SU-DHL-6 (cell line): ENCODE measurements at regions not wholly inside any gene's neighbourhood (a gene's known extent, or its start where the extent isn't known, plus 50 kb on each side); places are given as distances from the start of the nearest gene placed in this dataset.

Source experiments
- H2AFZ ChIP-seq: fragments of 200-600 bp; sonication (generic); 2 replicates; pipeline ENCODE4 v1.6.1; 2014; ENCODE audit warnings: low read depth, mild to moderate bottlenecking, moderate library complexity, mixed read lengths, antibody characterized with exemption, low read length; ENCODE audit not compliant: severe bottlenecking
- H3F3A ChIP-seq: fragments of 200-600 bp; shearing (Covaris generic); 2 replicates; pipeline ENCODE4 v1.6.0; 2016; ENCODE audit warnings: antibody characterized with exemption, mild to moderate bottlenecking; ENCODE audit not compliant: insufficient read depth
- H3K27ac ChIP-seq: fragments of 200-600 bp; sonication (generic); 2 replicates; pipeline ENCODE4 v1.5.1; 2016; ENCODE audit warnings: low read depth, mild to moderate bottlenecking, low read length, moderate library complexity, mixed read lengths
- H3K27me3 ChIP-seq: fragments of 200-600 bp; sonication (generic), shearing (Covaris generic); 2 replicates; pipeline ENCODE4 v1.6.0; 2014; ENCODE audit warnings: mild to moderate bottlenecking, low read length
- H3K36me3 ChIP-seq: fragments of 200-600 bp; sonication (generic); 2 replicates; pipeline ENCODE4 v1.6.1; 2014; ENCODE audit warnings: mild to moderate bottlenecking, low read length, mixed read lengths
- H3K4me2 ChIP-seq: fragments of 300-600, 200-600 bp; shearing (Covaris generic), sonication (generic); 2 replicates; pipeline ENCODE4 v1.6.0; 2014; ENCODE audit warnings: low read length, low read depth, mild to moderate bottlenecking; ENCODE audit not compliant: poor library complexity, severe bottlenecking
- H3K4me3 ChIP-seq: fragments of 200-600 bp; sonication (generic); 2 replicates; pipeline ENCODE4 v1.5.1; 2014; ENCODE audit warnings: antibody characterized with exemption, low read length, mild to moderate bottlenecking, mixed read lengths; ENCODE audit not compliant: insufficient read depth, poor library complexity, severe bottlenecking
- H3K79me2 ChIP-seq: fragments of 200-600 bp; sonication (generic); 2 replicates; pipeline ENCODE4 v1.6.1; 2014; ENCODE audit warnings: mild to moderate bottlenecking, low read length, moderate library complexity; ENCODE audit not compliant: insufficient read depth
- H3K9ac ChIP-seq: fragments of 200-600 bp; sonication (generic); 2 replicates; pipeline ENCODE4 v1.7.0; 2014; ENCODE audit warnings: mild to moderate bottlenecking, low read length
- H3K9me2 ChIP-seq: fragments of 200-600 bp; sonication (generic); replicated peaks from 2 replicates; pipeline ENCODE4 v1.6.1; 2014; ENCODE audit warnings: low read length; ENCODE audit not compliant: insufficient read depth
- H3K9me3 ChIP-seq: fragments of 200-600 bp; sonication (generic); 2 replicates; pipeline ENCODE4 v1.6.1; 2014; ENCODE audit warnings: low read length, mixed read lengths; ENCODE audit not compliant: insufficient read depth
- H4K20me1 ChIP-seq: fragments of 200-600 bp; sonication (generic); 2 replicates; pipeline ENCODE4 v1.6.1; 2014; ENCODE audit warnings: low read depth, mild to moderate bottlenecking, antibody characterized with exemption, low read length, moderate library complexity, mixed read lengths
- EZH2phosphoT487 ChIP-seq: fragments of 200-600 bp; sonication (generic), shearing (Covaris generic); conservative IDR thresholded peaks from 2 replicates; pipeline ENCODE4 v1.6.1; 2018; ENCODE audit warnings: mild to moderate bottlenecking, antibody characterized with exemption, low read length, moderate library complexity, mixed read lengths
- TF ChIP-seq, protein P1 (sequence below): fragments of 200-600 bp; sonication (generic); IDR thresholded peaks from one replicate; pipeline ENCODE4 v1.5.1; 2017; ENCODE audit warnings: antibody characterized with exemption, mild to moderate bottlenecking, low read length, moderate library complexity; ENCODE audit not compliant: insufficient read depth, poor library complexity, severe bottlenecking

DNA sequence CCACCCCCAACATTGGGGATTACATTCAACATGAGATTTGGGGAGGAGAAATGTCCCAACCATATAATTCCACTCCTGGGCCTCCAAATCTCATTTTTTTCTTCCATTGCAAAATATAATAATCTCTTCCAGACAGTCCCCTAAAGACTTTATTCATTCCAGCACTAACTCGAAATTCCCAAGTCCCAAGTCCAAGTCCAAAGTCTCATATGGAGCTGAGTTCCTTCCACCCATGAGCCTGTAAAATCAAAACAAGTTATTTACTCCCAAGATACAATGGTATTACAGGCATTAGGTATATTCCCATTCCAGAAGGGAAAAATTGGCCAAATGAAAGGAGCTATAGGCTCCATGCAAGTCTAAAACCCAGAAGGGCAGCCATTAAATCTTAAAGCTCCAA is 56.7 kb downstream of the P2RY1 start:
- Histone ChIP-seq H3K9me2 (no peaks in the 10 kb centered on the region), H3F3A (no peaks in the 10 kb centered on the region), H4K20me1 (no peaks in the 10 kb centered on the region), H2AFZ (no peak overlapping the region), H3K36me3 (no peaks in the 10 kb centered on the region), H3K27me3 (no peaks in the 10 kb centered on the region), H3K27ac (no peak overlapping the region), H3K9ac (no peak overlapping the region), H3K4me2 (no peak overlapping the region), H3K4me3 (no peak overlapping the region), H3K79me2 (no peaks in the 10 kb centered on the region), H3K9me3 (no peaks in the 10 kb centered on the region)
- TF ChIP-seq, protein P1, sequence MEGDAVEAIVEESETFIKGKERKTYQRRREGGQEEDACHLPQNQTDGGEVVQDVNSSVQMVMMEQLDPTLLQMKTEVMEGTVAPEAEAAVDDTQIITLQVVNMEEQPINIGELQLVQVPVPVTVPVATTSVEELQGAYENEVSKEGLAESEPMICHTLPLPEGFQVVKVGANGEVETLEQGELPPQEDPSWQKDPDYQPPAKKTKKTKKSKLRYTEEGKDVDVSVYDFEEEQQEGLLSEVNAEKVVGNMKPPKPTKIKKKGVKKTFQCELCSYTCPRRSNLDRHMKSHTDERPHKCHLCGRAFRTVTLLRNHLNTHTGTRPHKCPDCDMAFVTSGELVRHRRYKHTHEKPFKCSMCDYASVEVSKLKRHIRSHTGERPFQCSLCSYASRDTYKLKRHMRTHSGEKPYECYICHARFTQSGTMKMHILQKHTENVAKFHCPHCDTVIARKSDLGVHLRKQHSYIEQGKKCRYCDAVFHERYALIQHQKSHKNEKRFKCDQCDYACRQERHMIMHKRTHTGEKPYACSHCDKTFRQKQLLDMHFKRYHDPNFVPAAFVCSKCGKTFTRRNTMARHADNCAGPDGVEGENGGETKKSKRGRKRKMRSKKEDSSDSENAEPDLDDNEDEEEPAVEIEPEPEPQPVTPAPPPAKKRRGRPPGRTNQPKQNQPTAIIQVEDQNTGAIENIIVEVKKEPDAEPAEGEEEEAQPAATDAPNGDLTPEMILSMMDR: no peak
- no peak for TF ChIP-seq EZH2phosphoT487

DNA sequence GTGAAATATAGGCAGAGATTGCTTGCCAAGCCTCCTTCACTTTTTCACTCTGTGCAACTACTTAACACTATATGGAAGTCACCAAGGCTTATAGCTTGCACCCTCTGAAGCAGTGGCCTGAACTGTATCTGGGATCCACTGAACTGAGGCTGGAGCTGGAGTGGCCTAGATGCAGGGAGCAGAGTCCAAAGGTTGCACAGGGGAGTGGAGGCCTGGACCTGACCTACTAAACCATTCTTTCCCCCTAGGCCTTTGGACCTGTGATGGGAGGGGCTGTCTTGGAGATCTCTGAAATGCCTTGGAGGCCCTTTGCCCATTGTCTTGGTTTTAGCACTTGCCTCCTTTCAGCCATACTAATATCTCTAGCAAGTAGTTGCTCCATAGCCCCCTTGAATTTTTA is 57.5 kb downstream of the P2RY1 start:
- no peaks in the 10 kb centered on the region for H4K20me1 ChIP-seq
- no peaks in the 10 kb centered on the region for H3K9me3 ChIP-seq
- no peaks in the 10 kb centered on the region for H3K79me2 ChIP-seq
- H3K27me3 ChIP-seq: no peaks in the 10 kb centered on the region
- H2AFZ ChIP-seq: no peak overlapping the region
- no peak for TF ChIP-seq EZH2phosphoT487
- TF ChIP-seq, protein P1: no peak
- no peaks in the 10 kb centered on the region for H3K9me2 ChIP-seq
- H3F3A ChIP-seq: no peaks in the 10 kb centered on the region
- H3K4me3 ChIP-seq: no peak overlapping the region
- no peak overlapping the region for H3K9ac ChIP-seq
- H3K4me2 ChIP-seq: no peak overlapping the region
- no peak overlapping the region for H3K27ac ChIP-seq
- no peaks in the 10 kb centered on the region for H3K36me3 ChIP-seq

DNA sequence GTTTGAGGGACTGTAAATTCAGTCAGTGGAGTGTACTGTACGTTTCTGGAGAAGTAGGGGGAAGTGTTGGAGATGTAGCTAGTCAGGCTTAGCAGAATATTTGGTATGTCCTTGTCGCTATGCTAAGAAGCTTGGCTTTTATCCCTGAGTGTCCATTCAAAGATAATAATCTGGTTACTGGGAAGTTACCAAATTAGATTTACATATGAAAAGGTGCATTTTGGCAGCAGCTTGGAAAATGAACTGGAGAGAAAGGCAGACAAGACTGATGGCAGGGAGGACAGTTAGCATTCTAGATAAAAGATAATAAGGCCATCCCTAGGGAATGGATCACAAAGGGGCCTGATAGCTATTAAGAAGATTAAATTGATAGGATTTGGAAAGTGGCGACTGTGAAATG is 58.7 kb downstream of the P2RY1 start:
- Histone ChIP-seq H3K4me2 (no peak overlapping the region), H3F3A (no peaks in the 10 kb centered on the region), H3K9me3 (no peaks in the 10 kb centered on the region), H3K27ac (no peak overlapping the region), H3K79me2 (no peaks in the 10 kb centered on the region), H3K9me2 (no peaks in the 10 kb centered on the region), H4K20me1 (no peaks in the 10 kb centered on the region), H2AFZ (no peak overlapping the region), H3K27me3 (no peaks in the 10 kb centered on the region), H3K9ac (no peak overlapping the region), H3K4me3 (no peak overlapping the region), H3K36me3 (no peaks in the 10 kb centered on the region)
- no peak for TF ChIP-seq EZH2phosphoT487
- TF ChIP-seq, protein P1: no peak

DNA sequence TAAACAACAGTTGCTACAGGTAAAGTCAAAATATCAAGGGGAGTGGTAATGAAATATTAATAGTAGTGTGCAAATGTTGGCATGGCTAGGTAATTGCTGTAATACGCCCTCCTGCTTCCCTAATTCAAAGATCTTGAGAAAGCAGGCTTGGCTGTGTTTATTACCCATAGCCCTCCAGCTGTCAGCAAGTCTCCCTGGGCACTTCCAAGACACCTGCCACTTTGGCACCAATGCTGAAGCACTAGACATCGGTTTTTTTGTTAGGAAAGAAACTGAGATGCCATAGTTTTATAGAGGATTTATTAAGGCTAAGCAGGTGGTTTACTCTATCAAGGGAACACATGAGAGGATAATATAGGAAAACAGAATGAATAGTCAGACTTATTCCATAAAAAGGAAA is 64.4 kb downstream of the P2RY1 start:
- Histone ChIP-seq H2AFZ (no peak overlapping the region), H3F3A (no peaks in the 10 kb centered on the region), H3K79me2 (no peaks in the 10 kb centered on the region), H3K27ac (no peak overlapping the region), H3K36me3 (no peaks in the 10 kb centered on the region), H3K9ac (no peak overlapping the region), H3K4me2 (no peak overlapping the region), H3K27me3 (no peaks in the 10 kb centered on the region), H3K4me3 (no peak overlapping the region), H3K9me3 (no peaks in the 10 kb centered on the region), H4K20me1 (no peaks in the 10 kb centered on the region), H3K9me2 (no peaks in the 10 kb centered on the region)
- TF ChIP-seq EZH2phosphoT487: no peak
- TF ChIP-seq, protein P1: no peak
